HUES48 (cell line): ENCODE measurements at regions not wholly inside any gene's neighbourhood (a gene's known extent, or its start where the extent isn't known, plus 50 kb on each side); places are given as distances from the start of the nearest gene placed in this dataset.

ENCODE experiments used
- H3K27ac ChIP-seq: one replicate; pipeline ENCODE4 v1.7.0; 2013; ENCODE audit warnings: low read depth, low read length, inconsistent platforms
- H3K27me3 ChIP-seq: 2 replicates; pipeline ENCODE4 v1.6.1; 2013; ENCODE audit warnings: mild to moderate bottlenecking, low read length; ENCODE audit not compliant: control insufficient read depth, insufficient read depth
- H3K36me3 ChIP-seq: 2 replicates; pipeline ENCODE4 v1.6.1; 2013; ENCODE audit warnings: low read length; ENCODE audit not compliant: control insufficient read depth, insufficient read depth
- H3K4me1 ChIP-seq: 2 replicates; pipeline ENCODE4 v1.6.1; 2013; ENCODE audit warnings: mild to moderate bottlenecking, low read length; ENCODE audit not compliant: control insufficient read depth, insufficient read depth
- H3K4me3 ChIP-seq: 2 replicates; pipeline ENCODE4 v1.5.1; 2013; ENCODE audit warnings: mild to moderate bottlenecking, low read depth, low read length
- H3K9ac ChIP-seq: 2 replicates; pipeline ENCODE4 v1.6.1; 2013; ENCODE audit warnings: mild to moderate bottlenecking, low read depth, low read length, moderate library complexity
- H3K9me3 ChIP-seq: 2 replicates; pipeline ENCODE4 v1.6.1; 2013; ENCODE audit warnings: low read length; ENCODE audit not compliant: control insufficient read depth, insufficient read depth

- no peak overlapping the region for H3K9ac ChIP-seq
These were observed 436.9 kb downstream of the MED10 start for GRCh38 chr5:5941486-5941885.

GRCh38 chr5:5939759-5940370 is 438.5 kb downstream of the MED10 start:
- H3K9me3 ChIP-seq, result no peaks in the 10 kb centered on the region
- H3K4me1 ChIP-seq, result no peaks in the 10 kb centered on the region
- no peak overlapping the region for H3K4me3 ChIP-seq
- no peak overlapping the region for H3K9ac ChIP-seq
- no peak overlapping the region for H3K27ac ChIP-seq
- H3K36me3 ChIP-seq, result no peaks in the 10 kb centered on the region
- H3K27me3 ChIP-seq, result no peaks in the 10 kb centered on the region

More at GRCh38 chr5:5941486-5941885, 436.9 kb downstream of the MED10 start:
- H3K4me3 ChIP-seq, result no peak overlapping the region
- H3K4me1 ChIP-seq, result no peaks in the 10 kb centered on the region
- H3K36me3 ChIP-seq, result no peaks in the 10 kb centered on the region
- H3K9me3 ChIP-seq, result no peaks in the 10 kb centered on the region
- H3K27me3 ChIP-seq, result no peaks in the 10 kb centered on the region
- H3K27ac ChIP-seq, result no peak overlapping the region

DNA sequence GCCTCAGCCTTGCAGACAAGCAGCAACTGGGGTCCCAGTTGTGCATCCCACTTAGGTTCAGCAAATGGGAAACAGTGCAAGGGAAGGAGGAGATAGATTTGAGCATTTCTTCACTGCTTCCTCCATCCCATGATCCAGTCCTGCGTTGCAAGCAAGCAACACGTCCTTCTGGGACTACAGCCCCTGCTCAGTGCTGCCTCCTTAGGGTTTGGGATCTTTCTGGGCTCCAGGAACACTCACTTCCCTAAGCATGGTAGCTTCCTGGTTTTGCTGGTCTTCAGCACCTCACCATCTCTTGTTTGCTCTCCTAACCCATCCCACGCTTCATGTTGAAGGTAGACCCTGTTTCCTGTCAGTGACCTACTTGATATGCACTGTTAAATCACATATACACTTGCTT is 444.7 kb downstream of the MED10 start:
- Histone ChIP-seq H3K27ac (no peak overlapping the region), H3K27me3 (no peaks in the 10 kb centered on the region), H3K4me3 (no peak overlapping the region), H3K9me3 (no peaks in the 10 kb centered on the region), H3K4me1 (no peaks in the 10 kb centered on the region), H3K9ac (no peak overlapping the region), H3K36me3 (no peaks in the 10 kb centered on the region)

- no peaks in the 10 kb centered on the region for H3K9me3 ChIP-seq
- no peaks in the 10 kb centered on the region for H3K27me3 ChIP-seq
- no peak overlapping the region for H3K27ac ChIP-seq
- H3K9ac ChIP-seq, result no peak overlapping the region
- no peaks in the 10 kb centered on the region for H3K4me1 ChIP-seq
- H3K36me3 ChIP-seq, result no peaks in the 10 kb centered on the region
- H3K4me3 ChIP-seq, result no peak overlapping the region
These were observed 445.5 kb downstream of the MED10 start for GRCh38 chr5:5932824-5933223.

DNA sequence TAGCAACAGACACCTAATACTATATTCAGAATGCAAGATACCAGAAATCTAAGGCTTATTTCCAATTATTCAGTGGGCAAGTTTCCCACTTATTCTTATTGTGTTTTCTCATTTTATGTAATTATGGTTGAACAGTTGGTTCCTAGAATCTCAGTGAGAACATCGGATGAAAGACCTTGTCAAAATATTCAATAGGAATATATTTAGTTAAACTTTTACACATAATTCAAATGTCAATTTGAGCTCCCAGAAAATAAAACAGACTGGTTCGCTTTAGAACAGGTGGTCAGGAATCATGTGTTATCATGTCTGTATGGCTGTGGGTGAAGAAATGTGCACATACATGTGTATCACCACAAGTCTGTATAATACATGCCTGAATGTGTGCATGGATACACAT is 447.8 kb downstream of the MED10 start:
- Histone ChIP-seq H3K27ac (no peak overlapping the region), H3K4me3 (no peak overlapping the region), H3K9ac (no peak overlapping the region), H3K4me1 (no peaks in the 10 kb centered on the region), H3K36me3 (no peaks in the 10 kb centered on the region), H3K27me3 (no peaks in the 10 kb centered on the region), H3K9me3 (no peaks in the 10 kb centered on the region)

DNA sequence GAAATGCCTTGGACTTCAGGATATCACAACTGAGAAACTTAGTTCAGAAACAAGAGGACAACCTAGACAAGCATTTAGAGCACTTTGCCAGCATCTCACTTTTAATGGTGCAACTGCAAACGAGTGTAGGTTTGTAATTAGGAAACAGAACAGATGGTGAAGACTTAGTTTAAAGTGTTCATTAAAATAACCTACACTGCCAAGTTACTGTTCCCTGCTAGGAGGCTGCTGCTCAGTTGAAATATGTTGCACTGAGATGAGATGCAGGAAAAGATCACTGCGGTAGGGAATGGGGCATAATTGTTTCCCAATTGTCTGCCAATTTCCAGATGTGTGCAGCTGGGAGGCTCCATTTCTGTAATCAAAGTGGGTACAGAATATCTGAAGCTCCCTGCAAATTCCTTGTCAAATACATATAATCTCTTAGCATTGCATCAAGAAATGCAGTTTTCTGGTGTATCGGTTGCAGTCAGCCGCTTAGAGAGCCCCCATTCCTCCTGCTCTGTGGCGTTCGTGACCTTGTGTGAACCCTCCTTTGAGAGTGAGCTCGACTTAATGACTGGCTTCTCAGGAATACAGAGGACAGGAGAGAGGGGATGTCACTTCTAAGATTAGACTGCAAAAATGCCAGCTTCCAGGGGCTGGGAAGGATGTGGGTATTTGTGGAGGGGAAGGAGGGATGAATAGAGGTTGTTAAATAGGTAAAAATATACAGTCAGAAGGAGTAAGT is 448.9 kb downstream of the MED10 start:
- H3K27me3 ChIP-seq, result no peaks in the 10 kb centered on the region

GRCh38 chr5:5925191-5925590 is 453.2 kb downstream of the MED10 start:
- Histone ChIP-seq H3K9me3 (no peaks in the 10 kb centered on the region), H3K4me1 (no peaks in the 10 kb centered on the region), H3K4me3 (no peak overlapping the region), H3K9ac (no peak overlapping the region), H3K36me3 (no peaks in the 10 kb centered on the region), H3K27ac (no peak overlapping the region), H3K27me3 (no peaks in the 10 kb centered on the region)

More for the DNA sequence above, 448.9 kb downstream of the MED10 start:
- Histone ChIP-seq H3K36me3 (no peaks in the 10 kb centered on the region), H3K27ac (no peak overlapping the region), H3K4me1 (no peaks in the 10 kb centered on the region), H3K9me3 (no peaks in the 10 kb centered on the region), H3K9ac (no peak overlapping the region), H3K4me3 (no peak overlapping the region)

GRCh38 chr5:5919411-5919810 is 458.9 kb downstream of the MED10 start:
- Histone ChIP-seq H3K4me1 (no peaks in the 10 kb centered on the region), H3K27ac (no peak overlapping the region), H3K27me3 (no peaks in the 10 kb centered on the region), H3K4me3 (no peak overlapping the region), H3K9ac (no peak overlapping the region), H3K9me3 (no peaks in the 10 kb centered on the region), H3K36me3 (no peaks in the 10 kb centered on the region)

DNA sequence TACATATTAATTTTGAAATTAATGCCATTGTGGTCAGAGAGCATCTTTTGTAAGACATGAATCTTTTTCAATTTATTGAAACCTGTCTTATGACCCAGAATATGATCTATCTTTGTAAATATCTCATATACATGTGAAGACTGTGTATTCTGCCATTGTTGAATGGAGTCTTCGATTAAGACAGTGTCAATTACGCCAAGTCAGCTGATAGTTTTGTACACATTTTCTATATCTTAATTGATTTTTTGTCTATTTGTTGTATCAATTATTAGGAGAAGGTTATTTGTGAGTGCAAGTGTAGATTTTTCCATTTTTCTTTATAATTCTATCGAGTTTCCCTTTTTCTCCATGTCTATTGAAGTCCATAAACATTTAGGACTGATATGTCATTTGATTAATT is 471.6 kb downstream of the MED10 start:
- H3K9ac ChIP-seq, result no peak overlapping the region
- no peaks in the 10 kb centered on the region for H3K27me3 ChIP-seq
- H3K9me3 ChIP-seq, result no peaks in the 10 kb centered on the region
- no peak overlapping the region for H3K27ac ChIP-seq
- no peaks in the 10 kb centered on the region for H3K36me3 ChIP-seq
- no peak overlapping the region for H3K4me3 ChIP-seq
- peaks cover 8% of the 10 kb centered on the region; the same call in 1 of the 2 replicates for H3K4me1 ChIP-seq

GRCh38 chr5:5905186-5905585 is 473.2 kb downstream of the MED10 start:
- Histone ChIP-seq H3K9me3 (no peaks in the 10 kb centered on the region), H3K36me3 (no peaks in the 10 kb centered on the region), H3K4me3 (no peak overlapping the region), H3K27ac (no peak overlapping the region), H3K4me1 (peaks cover 8% of the 10 kb centered on the region; the same call in 1 of the 2 replicates), H3K27me3 (no peaks in the 10 kb centered on the region), H3K9ac (no peak overlapping the region)

DNA sequence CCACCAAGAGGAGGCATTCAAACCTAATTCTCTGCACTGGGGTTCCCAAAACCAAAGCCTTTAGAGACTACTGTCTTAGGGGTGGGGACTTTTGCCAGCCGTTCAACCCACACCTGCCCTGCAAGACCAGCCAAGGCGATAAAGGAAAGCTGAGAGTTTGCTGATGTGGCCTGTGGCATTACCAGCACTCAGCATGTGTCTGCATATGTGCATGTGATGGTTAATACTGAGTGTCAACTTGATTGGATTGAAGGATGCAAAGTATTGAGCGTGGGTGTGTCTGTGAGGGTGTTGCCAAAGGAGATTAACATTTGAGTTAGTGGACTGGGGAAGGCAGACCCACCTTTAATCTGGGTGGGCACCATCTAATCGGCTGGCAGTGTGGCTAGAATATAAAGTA is 474.2 kb downstream of the MED10 start:
- peaks cover 8% of the 10 kb centered on the region; the same call in 1 of the 2 replicates for H3K4me1 ChIP-seq
- H3K4me3 ChIP-seq, result no peak overlapping the region
- no peaks in the 10 kb centered on the region for H3K27me3 ChIP-seq
- no peak overlapping the region for H3K27ac ChIP-seq
- H3K36me3 ChIP-seq, result no peaks in the 10 kb centered on the region
- no peak overlapping the region for H3K9ac ChIP-seq
- no peaks in the 10 kb centered on the region for H3K9me3 ChIP-seq
